GM21717 (cell line): ENCODE measurements at regions not wholly inside any gene's neighbourhood (a gene's known extent, or its start where the extent isn't known, plus 50 kb on each side); places are given as distances from the start of the nearest gene placed in this dataset.
"Not testable (repeated sequence)": the region's sequence is repeated elsewhere in the genome, so short reads cannot be mapped to it uniquely, and the experiment has no call there.

Source experiments
- ATAC-seq: cut with Tn5 transposase; IDR thresholded peaks from one replicate; pipeline ENCODE4 v1.9.1; 2021; ENCODE audit warnings: mild to moderate bottlenecking, moderate library complexity; ENCODE audit not compliant: unreplicated experiment

GRCh38 chr15:30755036-30755687, 129.2 kb downstream of the ARHGAP11B start:
- peak; percentile 85 for ATAC-seq

- not testable (repeated sequence) for ATAC-seq
Measured at GRCh38 chr15:30760633-30761032, 134.7 kb downstream of the ARHGAP11B start.

GRCh38 chr15:30761365-30761764, 135.4 kb downstream of the ARHGAP11B start:
- not testable (repeated sequence) for ATAC-seq

- not testable (repeated sequence) for ATAC-seq
Measured at GRCh38 chr15:30769390-30770124, 134.2 kb upstream of the FAN1 start.

GRCh38 chr15:30770759-30771158, 133.0 kb upstream of the FAN1 start:
- ATAC-seq = no peak

- no peak for ATAC-seq
Measured at GRCh38 chr15:30783019-30783418, 120.7 kb upstream of the FAN1 start.

GRCh38 chr15:30788595-30788994, 115.1 kb upstream of the FAN1 start:
- no peak for ATAC-seq

- ATAC-seq = no peak
Measured at GRCh38 chr15:30791239-30792175, 112.2 kb upstream of the FAN1 start.

GRCh38 chr15:30792843-30793242, 110.9 kb upstream of the FAN1 start:
- not testable (repeated sequence) for ATAC-seq

GRCh38 chr15:30794388-30794787, 109.3 kb upstream of the FAN1 start:
- no peak for ATAC-seq

- ATAC-seq = not testable (repeated sequence)
Measured at GRCh38 chr15:30799565-30799964, 104.2 kb upstream of the FAN1 start.

- not testable (repeated sequence) for ATAC-seq
Measured at GRCh38 chr15:30801140-30801895, 102.4 kb upstream of the FAN1 start.

GRCh38 chr15:30802001-30802400, 101.7 kb upstream of the FAN1 start:
- ATAC-seq = not testable (repeated sequence)

GRCh38 chr15:30803703-30804102, 100.0 kb upstream of the FAN1 start:
- ATAC-seq = not testable (repeated sequence)

GRCh38 chr15:30816430-30816829, 87.3 kb upstream of the FAN1 start:
- no peak for ATAC-seq

GRCh38 chr15:30823068-30823813, 80.5 kb upstream of the FAN1 start:
- ATAC-seq = not testable (repeated sequence)

- ATAC-seq = no peak
Measured at GRCh38 chr15:30824518-30825195, 79.1 kb upstream of the FAN1 start.

- ATAC-seq = no peak
Measured at GRCh38 chr15:30827625-30828303, 76.0 kb upstream of the FAN1 start.

- ATAC-seq = not testable (repeated sequence)
Measured at GRCh38 chr15:30828304-30828639, 75.4 kb upstream of the FAN1 start.
